ENCODE measurements at regions not wholly inside any gene's neighbourhood (a gene's known extent, or its start where the extent isn't known, plus 50 kb on each side); places are given as distances from the start of the nearest gene placed in this dataset.

DNA sequence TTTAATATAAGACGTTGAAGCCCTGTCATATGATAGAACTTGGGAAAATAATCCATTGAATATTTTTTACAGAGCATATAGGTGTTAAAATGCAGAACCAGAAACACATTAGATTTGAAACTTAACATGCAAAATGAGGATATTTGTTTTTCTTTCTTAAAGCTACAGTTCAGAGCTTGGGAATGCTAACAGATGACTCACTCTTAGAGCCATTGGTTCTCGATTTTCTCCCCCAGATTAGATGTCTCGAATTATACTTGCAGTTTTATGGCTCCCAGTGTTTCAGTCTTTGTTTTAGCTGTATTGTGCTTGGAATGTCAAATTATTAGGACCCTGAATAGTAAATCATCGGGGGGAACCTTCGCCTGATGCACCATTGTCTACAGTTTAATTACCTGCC lies 575.7 kb upstream of the ZP4 start:
- CTCF ChIA-PET: no interaction called here

DNA sequence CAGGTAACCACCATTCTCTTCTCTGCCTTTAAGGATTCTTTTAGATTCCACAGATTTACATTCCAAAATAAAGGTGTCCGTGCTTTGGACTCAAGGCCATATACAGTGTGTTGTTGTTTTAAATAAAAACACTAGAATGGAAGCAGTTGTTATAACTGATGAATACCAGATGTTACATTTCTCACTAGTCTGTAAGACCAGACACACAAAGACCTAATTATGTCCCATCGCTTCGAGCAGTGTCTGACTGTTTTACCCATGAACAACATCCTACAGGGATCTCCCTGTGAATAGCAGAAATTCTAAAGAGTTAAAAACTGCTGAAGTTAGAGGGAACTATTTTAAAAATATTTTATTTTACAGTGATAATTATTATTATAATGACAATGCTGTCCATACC lies 574.7 kb upstream of the ZP4 start:
- Histone ChIP-seq H3K36me3 (replicated peaks in 1 of 2; ENCODE audit: control extremely low read depth in 1 of 2, control insufficient read depth in 1 of 2, extremely low read depth in 1 of 2, insufficient read depth in 2 of 2, low read length in 1 of 2) (no peaks in the 10 kb centered on the region), H3K4me3 (ENCODE audit: control extremely low read depth in 1 of 5, extremely low read depth in 1 of 5, insufficient read depth in 1 of 5, low read depth in 2 of 5, low read length in 4 of 5) (no peak overlapping the region), H3K27me3 (replicated peaks in 1 of 4; ENCODE audit: control extremely low read depth in 1 of 4, control insufficient read depth in 3 of 4, insufficient read depth in 4 of 4, low read length in 3 of 4) (no peaks in the 10 kb centered on the region), H3K9me3 (ENCODE audit: control extremely low read depth in 1 of 3, control insufficient read depth in 2 of 3, insufficient read depth in 1 of 3, low read length in 2 of 3) (no peaks in the 10 kb centered on the region), H3K4me2 (replicated peaks; ENCODE audit: low read depth, low read length, poor library complexity, severe bottlenecking) (no peak overlapping the region), H3K27ac (ENCODE audit: low read length in 2 of 2) (no peak overlapping the region), H3K79me2 (ENCODE audit: control insufficient read depth, insufficient read depth, low read length) (no peaks in the 10 kb centered on the region), H4K20me1 (ENCODE audit: control insufficient read depth, insufficient read depth, low read length, poor library complexity, severe bottlenecking) (no peaks in the 10 kb centered on the region), H3K9ac (ENCODE audit: low read length) (no peak overlapping the region), H2AFZ (ENCODE audit: insufficient read depth, low read depth, low read length, poor library complexity, severe bottlenecking) (no peak overlapping the region), H3K4me1 (ENCODE audit: control insufficient read depth in 2 of 2, insufficient read depth in 2 of 2, low read length in 2 of 2) (no peaks in the 10 kb centered on the region)
- Mint-ChIP-seq H3K9me3 (ENCODE audit: insufficient read depth) (peaks cover 4% of the 10 kb centered on the region), H3K27ac (no peak overlapping the region), H3K4me1 (no peaks in the 10 kb centered on the region), H3K4me3 (no peak overlapping the region), H3K27me3 (no peaks in the 10 kb centered on the region)
- no CpG with 5 or more reads among the region's 3 CpGs for WGBS (ENCODE audit: insufficient coverage)
- intact Hi-C loops (cut with micrococcal nuclease): no loop called here
- ChIA-PET CTCF (no interaction called here), POLR2A (no interaction called here)
- DNase-seq (no peak), ATAC-seq (ENCODE audit: low read depth) (no peak)
- no peak for TF ChIP-seq EZH2 (IDR thresholded peaks at IDR 0.05; ENCODE audit: borderline replicate concordance, insufficient read depth, low read depth, low read length, poor library complexity, severe bottlenecking)
- TF ChIP-seq, protein P1, sequence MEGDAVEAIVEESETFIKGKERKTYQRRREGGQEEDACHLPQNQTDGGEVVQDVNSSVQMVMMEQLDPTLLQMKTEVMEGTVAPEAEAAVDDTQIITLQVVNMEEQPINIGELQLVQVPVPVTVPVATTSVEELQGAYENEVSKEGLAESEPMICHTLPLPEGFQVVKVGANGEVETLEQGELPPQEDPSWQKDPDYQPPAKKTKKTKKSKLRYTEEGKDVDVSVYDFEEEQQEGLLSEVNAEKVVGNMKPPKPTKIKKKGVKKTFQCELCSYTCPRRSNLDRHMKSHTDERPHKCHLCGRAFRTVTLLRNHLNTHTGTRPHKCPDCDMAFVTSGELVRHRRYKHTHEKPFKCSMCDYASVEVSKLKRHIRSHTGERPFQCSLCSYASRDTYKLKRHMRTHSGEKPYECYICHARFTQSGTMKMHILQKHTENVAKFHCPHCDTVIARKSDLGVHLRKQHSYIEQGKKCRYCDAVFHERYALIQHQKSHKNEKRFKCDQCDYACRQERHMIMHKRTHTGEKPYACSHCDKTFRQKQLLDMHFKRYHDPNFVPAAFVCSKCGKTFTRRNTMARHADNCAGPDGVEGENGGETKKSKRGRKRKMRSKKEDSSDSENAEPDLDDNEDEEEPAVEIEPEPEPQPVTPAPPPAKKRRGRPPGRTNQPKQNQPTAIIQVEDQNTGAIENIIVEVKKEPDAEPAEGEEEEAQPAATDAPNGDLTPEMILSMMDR (IDR thresholded peaks at IDR 0.05): no peak

More for the DNA sequence above, 575.7 kb upstream of the ZP4 start:
- peaks cover 3% of the 10 kb centered on the region for H3K9me3 Mint-ChIP-seq (ENCODE audit: insufficient read depth)
- H3K79me2 ChIP-seq (ENCODE audit: control insufficient read depth, insufficient read depth, low read length): no peaks in the 10 kb centered on the region
- no peaks in the 10 kb centered on the region for H4K20me1 ChIP-seq (ENCODE audit: control insufficient read depth, insufficient read depth, low read length, poor library complexity, severe bottlenecking)
- H3K9me3 ChIP-seq (ENCODE audit: control extremely low read depth in 1 of 3, control insufficient read depth in 2 of 3, insufficient read depth in 1 of 3, low read length in 2 of 3): no peaks in the 10 kb centered on the region
- H3K4me2 ChIP-seq (replicated peaks; ENCODE audit: low read depth, low read length, poor library complexity, severe bottlenecking): no peak overlapping the region
- H3K27ac Mint-ChIP-seq: no peak overlapping the region
- DNase-seq: no peak
- H3K4me1 Mint-ChIP-seq: no peaks in the 10 kb centered on the region
- WGBS (ENCODE audit: insufficient coverage): no CpG with 5 or more reads among the region's 5 CpGs
- no peaks in the 10 kb centered on the region for H3K4me1 ChIP-seq (ENCODE audit: control insufficient read depth in 2 of 2, insufficient read depth in 2 of 2, low read length in 2 of 2)
- H3K27me3 Mint-ChIP-seq: no peaks in the 10 kb centered on the region
- no peak overlapping the region for H2AFZ ChIP-seq (ENCODE audit: insufficient read depth, low read depth, low read length, poor library complexity, severe bottlenecking)
- POLR2A ChIA-PET: no interaction called here
- no peak for ATAC-seq (ENCODE audit: low read depth)
- H3K27ac ChIP-seq (ENCODE audit: low read length in 2 of 2): no peak overlapping the region
- no peaks in the 10 kb centered on the region for H3K36me3 ChIP-seq (replicated peaks in 1 of 2; ENCODE audit: control extremely low read depth in 1 of 2, control insufficient read depth in 1 of 2, extremely low read depth in 1 of 2, insufficient read depth in 2 of 2, low read length in 1 of 2)
- no peaks in the 10 kb centered on the region for H3K27me3 ChIP-seq (replicated peaks in 1 of 4; ENCODE audit: control extremely low read depth in 1 of 4, control insufficient read depth in 3 of 4, insufficient read depth in 4 of 4, low read length in 3 of 4)
- H3K4me3 Mint-ChIP-seq: no peak overlapping the region
- TF ChIP-seq EZH2 (IDR thresholded peaks at IDR 0.05; ENCODE audit: borderline replicate concordance, insufficient read depth, low read depth, low read length, poor library complexity, severe bottlenecking): no peak
- TF ChIP-seq, protein P1 (IDR thresholded peaks at IDR 0.05): no peak
- intact Hi-C loops (cut with micrococcal nuclease): no loop called here
- no peak overlapping the region for H3K4me3 ChIP-seq (ENCODE audit: control extremely low read depth in 1 of 5, extremely low read depth in 1 of 5, insufficient read depth in 1 of 5, low read depth in 2 of 5, low read length in 4 of 5)
- no peak overlapping the region for H3K9ac ChIP-seq (ENCODE audit: low read length)

Data from B cell (primary cell).